A673 (cell line): ENCODE measurements at regions not wholly inside any gene's neighbourhood (a gene's known extent, or its start where the extent isn't known, plus 50 kb on each side); places are given as distances from the start of the nearest gene placed in this dataset.

Experiments used
- BruUV-seq: library from RNA; stranded (reverse); fragments of 400-500 nt; replicated peaks from 2 replicates; lab custom pipeline; 2021; lab: Mats Ljungman, UMichigan
- CTCF ChIA-PET: fragments of 300-600 bp; sonication (Branson Sonifier 250); formaldehyde crosslinking; loops from one replicate; lab custom pipeline; 2022; ENCODE audit warnings: antibody characterized with exemption; lab: Charles Lee
- POLR2A ChIA-PET: fragments of 300-600 bp; sonication (Branson Sonifier 250); formaldehyde crosslinking; loops from one replicate; lab custom pipeline; 2022; ENCODE audit warnings: antibody characterized with exemption; ENCODE audit not compliant: low non-redundant PET; lab: Charles Lee
- DNase-seq: peaks from one replicate; pipeline ENCODE4 v3.0.0-alpha.2; 2015; ENCODE audit warnings: low spot score
- H3K27ac ChIP-seq: fragments of 200-600 bp; sonication (generic); 2 replicates; pipeline ENCODE4 v1.5.1; 2016; ENCODE audit warnings: mixed run types, low read depth, mild to moderate bottlenecking, mixed read lengths, antibody characterized with exemption, low read length; ENCODE audit not compliant: poor library complexity, severe bottlenecking
- H3K27me3 ChIP-seq: fragments of 200-600 bp; sonication (generic); replicated peaks from 2 replicates; pipeline ENCODE4 v1.6.1; 2017; ENCODE audit warnings: mixed run types, low read depth, mild to moderate bottlenecking, mixed read lengths, antibody characterized with exemption, low read length; ENCODE audit not compliant: insufficient read depth, poor library complexity
- H3K36me3 ChIP-seq: fragments of 200-600 bp; sonication (generic); 2 replicates; pipeline ENCODE4 v1.6.1; 2016; ENCODE audit warnings: mixed run types, mild to moderate bottlenecking, mixed read lengths, antibody characterized with exemption, low read length; ENCODE audit not compliant: insufficient read depth, poor library complexity, severe bottlenecking
- H3K4me1 ChIP-seq: fragments of 200-600 bp; sonication (generic); 2 replicates; pipeline ENCODE4 v1.6.1; 2017; ENCODE audit warnings: mixed run types, mild to moderate bottlenecking, mixed read lengths, antibody characterized with exemption, low read length; ENCODE audit not compliant: insufficient read depth, poor library complexity, severe bottlenecking
- H3K4me3 ChIP-seq: fragments of 200-600 bp; sonication (generic); 2 replicates; pipeline ENCODE4 v1.5.1; 2016; ENCODE audit warnings: low read depth, mixed run types, mild to moderate bottlenecking, mixed read lengths, low read length; ENCODE audit not compliant: poor library complexity, severe bottlenecking
- H3K9me3 ChIP-seq: fragments of 200-600 bp; sonication (generic); 2 replicates; pipeline ENCODE4 v1.6.1; 2016; ENCODE audit warnings: mixed run types, low read depth, mild to moderate bottlenecking, mixed read lengths, antibody characterized with exemption, low read length; ENCODE audit not compliant: poor library complexity, severe bottlenecking
- CTCF ChIP-seq: fragments of 300-800, 200-600 bp; sonication (generic); conservative IDR thresholded peaks from 2 replicates; pipeline ENCODE4 v1.5.1; 2017; ENCODE audit warnings: low read depth, mild to moderate bottlenecking, antibody characterized with exemption, low read length, moderate library complexity, mixed read lengths
- EZH2 ChIP-seq: fragments of 200-600 bp; sonication (generic); IDR thresholded peaks from 2 replicates; pipeline ENCODE4 v1.6.1; 2017; ENCODE audit warnings: borderline replicate concordance, low read depth, mild to moderate bottlenecking, mixed read lengths, antibody characterized with exemption, low read length; ENCODE audit not compliant: poor library complexity, severe bottlenecking
- intact Hi-C: fragments of 100-400 bp; cut with micrococcal nuclease; formaldehyde crosslinking; loops from one replicate; pipeline ENCODE4 v1.10.0; 2022; ENCODE audit not compliant: unreplicated experiment

- CTCF ChIA-PET = no interaction called here
- POLR2A ChIA-PET = no interaction called here
- intact Hi-C loops = no loop called here
- Histone ChIP-seq H3K36me3 (no peaks in the 10 kb centered on the region), H3K27ac (no peak overlapping the region), H3K4me3 (no peak overlapping the region), H3K4me1 (no peaks in the 10 kb centered on the region), H3K27me3 (no peaks in the 10 kb centered on the region), H3K9me3 (no peaks in the 10 kb centered on the region)
- no TSS peak for BruUV-seq
- TF ChIP-seq CTCF (no peak), EZH2 (no peak)
- no peak for DNase-seq
Observed at GRCh38 chr5:125311743-125312142, 565.3 kb upstream of the ZNF608 start.

- intact Hi-C loops = no loop called here
- no peak overlapping the region for H3K4me3 ChIP-seq
- H3K4me1 ChIP-seq = no peaks in the 10 kb centered on the region
- no peak for TF ChIP-seq CTCF
- no peak for TF ChIP-seq EZH2
- H3K9me3 ChIP-seq = no peaks in the 10 kb centered on the region
- no peak for DNase-seq
- no peaks in the 10 kb centered on the region for H3K27me3 ChIP-seq
- H3K27ac ChIP-seq = no peak overlapping the region
- ChIA-PET CTCF (no interaction called here), POLR2A (no interaction called here)
- BruUV-seq = no TSS peak
- H3K36me3 ChIP-seq = no peaks in the 10 kb centered on the region
Observed at GRCh38 chr5:125313555-125313954, 567.1 kb upstream of the ZNF608 start.

DNA sequence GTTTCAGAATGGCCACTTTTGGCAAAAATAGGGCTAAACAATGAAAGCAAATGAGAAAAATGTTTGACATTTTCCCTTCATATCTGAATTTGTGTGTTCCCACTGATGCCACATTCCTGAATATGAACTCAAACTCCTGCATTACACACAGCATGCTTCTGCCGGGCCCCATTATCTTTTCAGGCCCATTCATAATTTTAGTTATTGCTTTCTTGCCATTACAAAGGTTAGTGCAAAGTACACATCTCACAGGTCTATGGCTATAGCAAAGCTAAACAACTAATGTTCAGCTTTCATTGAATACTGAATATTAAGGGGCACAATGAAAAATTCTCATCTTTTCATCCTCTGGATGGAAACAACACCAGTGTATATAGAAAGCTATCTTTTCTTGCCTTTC lies 568.9 kb upstream of the ZNF608 start:
- ChIA-PET CTCF (no interaction called here), POLR2A (no interaction called here)
- Histone ChIP-seq H3K27me3 (no peaks in the 10 kb centered on the region), H3K4me1 (no peaks in the 10 kb centered on the region), H3K9me3 (no peaks in the 10 kb centered on the region), H3K36me3 (no peaks in the 10 kb centered on the region), H3K4me3 (no peak overlapping the region), H3K27ac (no peak overlapping the region)
- DNase-seq = no peak
- no peak for TF ChIP-seq EZH2
- no peak for TF ChIP-seq CTCF
- BruUV-seq = no TSS peak
- intact Hi-C loops = no loop called here
